Loucy (cell line): ENCODE measurements at regions not wholly inside any gene's neighbourhood (a gene's known extent, or its start where the extent isn't known, plus 50 kb on each side); places are given as distances from the start of the nearest gene placed in this dataset.

ENCODE experiments used
- H2AFZ ChIP-seq: fragments of 200-600 bp; sonication (generic); 2 replicates; pipeline ENCODE4 v1.6.0; 2016; ENCODE audit warnings: antibody characterized with exemption, mild to moderate bottlenecking, low read length, moderate library complexity
- H3F3A ChIP-seq: fragments of 200-600 bp; 2 replicates; pipeline ENCODE4 v1.6.0; 2016; ENCODE audit warnings: antibody characterized with exemption, low read depth, mild to moderate bottlenecking
- H3K27me3 ChIP-seq: fragments of 200-600 bp; sonication (generic); 2 replicates; pipeline ENCODE4 v1.6.1; 2014; ENCODE audit warnings: low read length, mild to moderate bottlenecking; ENCODE audit not compliant: insufficient read depth, poor library complexity, severe bottlenecking
- H3K36me3 ChIP-seq: fragments of 200-600 bp; sonication (generic); 2 replicates; pipeline ENCODE4 v1.6.1; 2016; ENCODE audit warnings: low read length; ENCODE audit not compliant: insufficient read depth
- H3K4me1 ChIP-seq: fragments of 200-600 bp; sonication (generic); 2 replicates; pipeline ENCODE4 v1.5.1; 2014; ENCODE audit warnings: low read length, mild to moderate bottlenecking; ENCODE audit not compliant: insufficient read depth, poor library complexity, severe bottlenecking
- H3K4me2 ChIP-seq: fragments of 200-600 bp; sonication (generic); 2 replicates; pipeline ENCODE4 v1.6.0; 2014; ENCODE audit warnings: antibody characterized with exemption, low read length, low read depth, mild to moderate bottlenecking; ENCODE audit not compliant: poor library complexity, severe bottlenecking
- H3K4me3 ChIP-seq: fragments of 200-600 bp; sonication (generic); 2 replicates; pipeline ENCODE4 v1.5.1; 2014; ENCODE audit warnings: low read length, mild to moderate bottlenecking, mixed read lengths; ENCODE audit not compliant: poor library complexity, severe bottlenecking
- H3K79me2 ChIP-seq: fragments of 200-600 bp; sonication (generic); 2 replicates; pipeline ENCODE4 v1.6.1; 2014; ENCODE audit warnings: low read length; ENCODE audit not compliant: insufficient read depth
- H3K9ac ChIP-seq: fragments of 200-600 bp; sonication (generic); 2 replicates; pipeline ENCODE4 v1.6.0; 2014; ENCODE audit warnings: mild to moderate bottlenecking, low read depth, low read length, moderate library complexity; ENCODE audit not compliant: poor library complexity, severe bottlenecking
- H3K9me2 ChIP-seq: fragments of 200-600 bp; sonication (generic); replicated peaks from 2 replicates; pipeline ENCODE4 v1.6.1; 2016; ENCODE audit warnings: low read depth, low read length, mixed read lengths
- H3K9me3 ChIP-seq: fragments of 200-600 bp; sonication (generic); 2 replicates; pipeline ENCODE4 v1.6.1; 2014; ENCODE audit warnings: mild to moderate bottlenecking, antibody characterized with exemption, low read length, low read depth; ENCODE audit not compliant: insufficient read depth
- H4K20me1 ChIP-seq: fragments of 200-600 bp; sonication (generic); 2 replicates; pipeline ENCODE4 v1.6.0; 2014; ENCODE audit warnings: antibody characterized with exemption, low read length, mild to moderate bottlenecking; ENCODE audit not compliant: insufficient read depth, poor library complexity, severe bottlenecking
- EZH2phosphoT487 ChIP-seq: fragments of 200-600 bp; IDR thresholded peaks from 2 replicates; pipeline ENCODE4 v1.6.1; 2018; ENCODE audit warnings: antibody characterized with exemption, mild to moderate bottlenecking, moderate library complexity, borderline replicate concordance
- TF ChIP-seq, protein P1 (sequence below): fragments of 200-600 bp; sonication (generic); conservative IDR thresholded peaks from 2 replicates; pipeline ENCODE4 v1.5.1; 2014; ENCODE audit warnings: mild to moderate bottlenecking, antibody characterized with exemption, low read length

DNA sequence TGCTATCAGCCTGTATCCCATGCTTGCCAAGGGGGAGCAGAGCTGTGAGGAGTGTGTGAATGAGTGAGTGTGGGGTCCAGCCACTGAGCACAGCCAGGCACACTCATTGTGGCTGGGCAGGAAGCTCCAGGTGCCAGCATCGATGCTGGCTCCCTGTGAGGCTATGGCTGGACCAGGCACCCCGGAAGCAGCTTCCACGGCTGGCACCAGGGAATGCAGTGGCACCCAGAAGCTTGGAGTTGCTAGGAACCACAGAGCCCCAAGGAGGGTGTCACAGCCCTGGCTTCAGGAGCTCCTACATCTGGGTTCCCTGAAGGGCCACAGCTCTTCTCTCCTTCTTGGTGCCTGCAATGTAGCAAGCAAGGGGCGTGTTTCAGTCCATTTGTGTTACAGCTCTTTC lies 625.9 kb upstream of the RAG2 start:
- no peak overlapping the region for H3K4me3 ChIP-seq
- no peaks in the 10 kb centered on the region for H3K79me2 ChIP-seq
- H2AFZ ChIP-seq = no peak overlapping the region
- H3K36me3 ChIP-seq = no peaks in the 10 kb centered on the region
- no peaks in the 10 kb centered on the region for H3K9me2 ChIP-seq
- no peak overlapping the region for H3K9ac ChIP-seq
- H3K4me2 ChIP-seq = no peak overlapping the region
- no peaks in the 10 kb centered on the region for H3K27me3 ChIP-seq
- H3F3A ChIP-seq = no peaks in the 10 kb centered on the region
- no peak for TF ChIP-seq EZH2phosphoT487
- TF ChIP-seq, protein P1, sequence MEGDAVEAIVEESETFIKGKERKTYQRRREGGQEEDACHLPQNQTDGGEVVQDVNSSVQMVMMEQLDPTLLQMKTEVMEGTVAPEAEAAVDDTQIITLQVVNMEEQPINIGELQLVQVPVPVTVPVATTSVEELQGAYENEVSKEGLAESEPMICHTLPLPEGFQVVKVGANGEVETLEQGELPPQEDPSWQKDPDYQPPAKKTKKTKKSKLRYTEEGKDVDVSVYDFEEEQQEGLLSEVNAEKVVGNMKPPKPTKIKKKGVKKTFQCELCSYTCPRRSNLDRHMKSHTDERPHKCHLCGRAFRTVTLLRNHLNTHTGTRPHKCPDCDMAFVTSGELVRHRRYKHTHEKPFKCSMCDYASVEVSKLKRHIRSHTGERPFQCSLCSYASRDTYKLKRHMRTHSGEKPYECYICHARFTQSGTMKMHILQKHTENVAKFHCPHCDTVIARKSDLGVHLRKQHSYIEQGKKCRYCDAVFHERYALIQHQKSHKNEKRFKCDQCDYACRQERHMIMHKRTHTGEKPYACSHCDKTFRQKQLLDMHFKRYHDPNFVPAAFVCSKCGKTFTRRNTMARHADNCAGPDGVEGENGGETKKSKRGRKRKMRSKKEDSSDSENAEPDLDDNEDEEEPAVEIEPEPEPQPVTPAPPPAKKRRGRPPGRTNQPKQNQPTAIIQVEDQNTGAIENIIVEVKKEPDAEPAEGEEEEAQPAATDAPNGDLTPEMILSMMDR = no peak
- H4K20me1 ChIP-seq = no peaks in the 10 kb centered on the region
- H3K4me1 ChIP-seq = no peaks in the 10 kb centered on the region
- H3K9me3 ChIP-seq = peaks cover 4% of the 10 kb centered on the region; the same call in 1 of the 2 replicates

DNA sequence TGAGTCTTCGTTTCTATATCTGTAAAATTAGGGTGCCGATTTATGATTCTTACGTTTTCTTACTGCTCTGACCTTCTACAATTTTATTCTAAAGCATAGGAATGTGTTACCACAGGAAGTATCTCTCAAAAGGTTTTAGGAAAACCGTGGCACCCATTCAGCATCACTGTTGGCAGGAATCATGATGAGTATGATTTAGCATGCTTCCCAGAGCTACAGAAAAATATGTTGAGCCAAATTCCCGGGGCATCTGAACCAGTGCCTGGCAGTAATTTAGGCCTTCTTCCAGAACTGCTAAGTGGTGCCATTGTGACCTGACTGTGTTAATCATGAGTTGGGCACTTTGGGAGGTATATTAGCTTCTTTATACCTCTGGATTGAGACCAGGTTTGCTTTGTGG lies 605.0 kb upstream of the RAG2 start:
- Histone ChIP-seq H3K9ac (no peak overlapping the region), H3F3A (no peaks in the 10 kb centered on the region), H3K27me3 (no peaks in the 10 kb centered on the region), H3K4me2 (no peak overlapping the region), H3K36me3 (no peaks in the 10 kb centered on the region), H2AFZ (no peak overlapping the region), H3K9me3 (0 out of 2 replicates have a peak, but pooled peaks cover 2% of the 10 kb centered on the region), H3K9me2 (no peaks in the 10 kb centered on the region), H4K20me1 (no peaks in the 10 kb centered on the region), H3K4me3 (no peak overlapping the region), H3K4me1 (no peaks in the 10 kb centered on the region), H3K79me2 (no peaks in the 10 kb centered on the region)
- TF ChIP-seq, protein P1 = no peak
- TF ChIP-seq EZH2phosphoT487 = no peak

DNA sequence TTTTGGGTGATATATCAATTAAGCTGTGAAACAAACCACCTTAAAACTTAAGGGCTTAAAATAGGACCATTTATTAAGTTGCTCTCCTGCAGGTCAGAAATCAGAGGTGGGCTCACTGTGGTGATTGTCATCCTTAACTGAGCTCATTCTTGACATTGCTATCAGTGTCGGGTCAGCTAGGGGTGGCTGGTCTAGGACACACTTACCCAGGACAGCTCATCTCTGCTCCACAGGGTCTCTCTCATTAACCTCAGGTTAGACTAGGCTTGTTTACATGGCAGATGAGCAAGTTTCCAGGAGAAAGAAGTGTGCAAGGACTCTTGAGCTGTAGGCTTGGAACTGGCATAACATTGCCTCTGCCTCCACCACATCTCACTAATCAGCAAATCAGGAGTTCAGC lies 601.0 kb upstream of the RAG2 start:
- H3K79me2 ChIP-seq = no peaks in the 10 kb centered on the region
- no peak overlapping the region for H3K9ac ChIP-seq
- H3F3A ChIP-seq = no peaks in the 10 kb centered on the region
- H4K20me1 ChIP-seq = no peaks in the 10 kb centered on the region
- no peaks in the 10 kb centered on the region for H3K27me3 ChIP-seq
- H3K9me3 ChIP-seq = 0 out of 2 replicates have a peak, but pooled peaks cover 2% of the 10 kb centered on the region
- H3K4me1 ChIP-seq = no peaks in the 10 kb centered on the region
- TF ChIP-seq, protein P1 = no peak
- TF ChIP-seq EZH2phosphoT487 = no peak
- no peak overlapping the region for H3K4me2 ChIP-seq
- H3K4me3 ChIP-seq = no peak overlapping the region
- no peaks in the 10 kb centered on the region for H3K36me3 ChIP-seq
- H3K9me2 ChIP-seq = no peaks in the 10 kb centered on the region
- no peak overlapping the region for H2AFZ ChIP-seq
